K562 (cell line): ENCODE measurements at regions not wholly inside any gene's neighbourhood (a gene's known extent, or its start where the extent isn't known, plus 50 kb on each side); places are given as distances from the start of the nearest gene placed in this dataset.
A peak's percentile ranks its signal among the peaks of the same experiment; 100 is the strongest.

Experiments
- ATF1 ChIP-seq, 2 experiments: fragments of 450-650 bp in 1 of 2; IDR thresholded peaks; 2 replicates each; pipeline ENCODE4 v1.6.1; 2016; ENCODE audit warnings: missing compliant biosample characterization in 1 of 2, missing genetic modification characterization in 1 of 2
- CBX3 ChIP-seq, 2 experiments: IDR thresholded peaks; 1 replicate in 1 of 2; 2 replicates in 1 of 2; pipeline ENCODE4 v1.6.1; 2012; ENCODE audit warnings: inconsistent platforms in 2 of 2, low read length in 2 of 2, borderline replicate concordance in 1 of 2, control low read depth in 1 of 2
- ID3 ChIP-seq, 2 experiments: fragments of 250-450 bp in 1 of 2; fragments of 450-650 bp in 1 of 2; sonication (Bioruptor Pico) in 1 of 2; IDR thresholded peaks; 2 replicates each; pipeline versions ENCODE4 v1.6.1 to v1.8.0; 2016 to 2021; ENCODE audit warnings: mild to moderate bottlenecking in 2 of 2, moderate library complexity in 2 of 2, missing compliant biosample characterization in 1 of 2, missing genetic modification characterization in 1 of 2
- MCM7 ChIP-seq, 2 experiments: fragments of 450-650 bp; IDR thresholded peaks; 2 replicates each; pipeline ENCODE4 v1.6.1; 2016 to 2018
- NFIC ChIP-seq: fragments of 450-650 bp; IDR thresholded peaks from 2 replicates; pipeline ENCODE4 v1.6.1; 2017; ENCODE audit warnings: mild to moderate bottlenecking, inconsistent platforms
- NONO ChIP-seq, 2 experiments: fragments of 200-400 bp in 1 of 2; fragments of 450-650 bp in 1 of 2; formaldehyde crosslinking in 1 of 2; IDR thresholded peaks; 2 replicates each; pipeline ENCODE4 v1.6.1; 2017; ENCODE audit warnings: low read depth in 2 of 2, mild to moderate bottlenecking in 2 of 2, moderate library complexity in 2 of 2, low read length in 1 of 2
- PHF21A ChIP-seq: fragments of 450-650 bp; IDR thresholded peaks from 2 replicates; pipeline ENCODE4 v1.6.1; 2017; ENCODE audit warnings: low read depth, borderline replicate concordance
- POLR2AphosphoS2 ChIP-seq: IDR thresholded peaks from 2 replicates; pipeline ENCODE4 v1.6.1; 2012; ENCODE audit warnings: low read length, improper control_type of control experiment
- RBM25 ChIP-seq: fragments of 200-400 bp; formaldehyde crosslinking; IDR thresholded peaks from 2 replicates; pipeline ENCODE4 v1.6.1; 2018; ENCODE audit warnings: low read length, low read depth, moderate library complexity; ENCODE audit not compliant: severe bottlenecking
- REST ChIP-seq, 2 experiments: fragments of 450-650 bp; formaldehyde crosslinking in 1 of 2; IDR thresholded peaks; 2 replicates each; pipeline versions ENCODE4 v1.4.0 to v1.6.1; 2014 to 2020; ENCODE audit warnings: mild to moderate bottlenecking in 2 of 2, borderline replicate concordance in 1 of 2, low read depth in 1 of 2
- TCF7L2 ChIP-seq: fragments of 150-350 bp; IDR thresholded peaks from 2 replicates; pipeline ENCODE4 v1.6.1; 2016; ENCODE audit warnings: low read depth, mild to moderate bottlenecking, low read length, moderate library complexity
- TF ChIP-seq, protein P1 (sequence below): sonication (generic); formaldehyde crosslinking; IDR thresholded peaks from 2 replicates; pipeline ENCODE4 v1.8.0; 2022; ENCODE audit warnings: mild to moderate bottlenecking, missing genetic modification reagents
- TF ChIP-seq, protein P2 (sequence below): fragments of 250-450 bp; sonication (Bioruptor Pico); IDR thresholded peaks from 2 replicates; pipeline ENCODE4 v1.4.0; 2020; ENCODE audit warnings: mild to moderate bottlenecking, moderate library complexity, borderline replicate concordance

DNA sequence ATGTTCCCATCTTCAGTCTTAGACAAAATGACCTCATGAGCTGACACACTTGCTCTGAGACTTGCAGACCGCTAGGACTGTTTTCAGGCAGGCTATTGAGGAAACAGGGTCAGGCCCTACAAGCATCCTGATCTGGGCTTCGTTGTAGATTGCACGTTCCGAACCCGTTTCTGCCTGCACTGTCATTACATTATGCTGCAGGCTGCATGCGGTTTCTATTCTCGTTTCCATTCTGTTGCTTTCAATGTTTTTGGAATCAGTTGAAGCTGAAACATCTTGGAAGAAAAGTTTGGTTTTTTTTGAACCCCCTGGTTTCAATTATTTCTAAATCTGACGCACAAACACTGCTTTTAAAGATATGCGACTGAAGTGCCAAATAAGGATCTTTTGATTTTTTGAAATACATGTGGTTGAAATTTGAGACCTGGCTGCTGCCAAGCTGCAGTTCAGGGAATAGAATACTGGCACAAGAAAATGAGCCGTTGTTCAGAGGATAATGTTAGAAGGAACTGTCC lies 716.1 kb upstream of the INTU start (continued):
- TF ChIP-seq, protein P1, sequence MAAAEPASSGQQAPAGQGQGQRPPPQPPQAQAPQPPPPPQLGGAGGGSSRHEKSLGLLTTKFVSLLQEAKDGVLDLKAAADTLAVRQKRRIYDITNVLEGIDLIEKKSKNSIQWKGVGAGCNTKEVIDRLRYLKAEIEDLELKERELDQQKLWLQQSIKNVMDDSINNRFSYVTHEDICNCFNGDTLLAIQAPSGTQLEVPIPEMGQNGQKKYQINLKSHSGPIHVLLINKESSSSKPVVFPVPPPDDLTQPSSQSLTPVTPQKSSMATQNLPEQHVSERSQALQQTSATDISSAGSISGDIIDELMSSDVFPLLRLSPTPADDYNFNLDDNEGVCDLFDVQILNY (CRISPR knock-in tag), result no peak
- TF ChIP-seq MCM7 (IDR thresholded peaks at IDR 0.05), result no peak
- TF ChIP-seq CBX3 (IDR thresholded peaks at IDR 0.05; ENCODE audit: borderline replicate concordance in 1 of 2, low read length in 2 of 2), result peak in 1 of 2 experiments; percentile 90; a peak in 2 of 3 replicates
- TF ChIP-seq ATF1 (CRISPR knock-in tag; IDR thresholded peaks at IDR 0.05), result no peak
- peak; percentile 38; the same call in 1 of the 2 replicates for TF ChIP-seq ATF1 (tag; IDR thresholded peaks at IDR 0.05)
- TF ChIP-seq, protein P2, sequence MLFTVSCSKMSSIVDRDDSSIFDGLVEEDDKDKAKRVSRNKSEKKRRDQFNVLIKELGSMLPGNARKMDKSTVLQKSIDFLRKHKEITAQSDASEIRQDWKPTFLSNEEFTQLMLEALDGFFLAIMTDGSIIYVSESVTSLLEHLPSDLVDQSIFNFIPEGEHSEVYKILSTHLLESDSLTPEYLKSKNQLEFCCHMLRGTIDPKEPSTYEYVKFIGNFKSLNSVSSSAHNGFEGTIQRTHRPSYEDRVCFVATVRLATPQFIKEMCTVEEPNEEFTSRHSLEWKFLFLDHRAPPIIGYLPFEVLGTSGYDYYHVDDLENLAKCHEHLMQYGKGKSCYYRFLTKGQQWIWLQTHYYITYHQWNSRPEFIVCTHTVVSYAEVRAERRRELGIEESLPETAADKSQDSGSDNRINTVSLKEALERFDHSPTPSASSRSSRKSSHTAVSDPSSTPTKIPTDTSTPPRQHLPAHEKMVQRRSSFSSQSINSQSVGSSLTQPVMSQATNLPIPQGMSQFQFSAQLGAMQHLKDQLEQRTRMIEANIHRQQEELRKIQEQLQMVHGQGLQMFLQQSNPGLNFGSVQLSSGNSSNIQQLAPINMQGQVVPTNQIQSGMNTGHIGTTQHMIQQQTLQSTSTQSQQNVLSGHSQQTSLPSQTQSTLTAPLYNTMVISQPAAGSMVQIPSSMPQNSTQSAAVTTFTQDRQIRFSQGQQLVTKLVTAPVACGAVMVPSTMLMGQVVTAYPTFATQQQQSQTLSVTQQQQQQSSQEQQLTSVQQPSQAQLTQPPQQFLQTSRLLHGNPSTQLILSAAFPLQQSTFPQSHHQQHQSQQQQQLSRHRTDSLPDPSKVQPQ, result no peak
- no peak for TF ChIP-seq ID3 (CRISPR knock-in tag; IDR thresholded peaks at IDR 0.05)
- TF ChIP-seq ID3 (tag; IDR thresholded peaks at IDR 0.05), result no peak
- no peak for TF ChIP-seq NONO (IDR thresholded peaks at IDR 0.05; ENCODE audit: low read depth in 2 of 2, low read length in 1 of 2)
- TF ChIP-seq NFIC, result no peak
- no peak for TF ChIP-seq TCF7L2
- no peak for TF ChIP-seq POLR2AphosphoS2
- no peak for TF ChIP-seq REST (IDR thresholded peaks at IDR 0.05; ENCODE audit: borderline replicate concordance)
- no peak for TF ChIP-seq REST (CRISPR knock-in tag; IDR thresholded peaks at IDR 0.05; ENCODE audit: low read depth)
- TF ChIP-seq PHF21A, result no peak
- peak; percentile 53 for TF ChIP-seq RBM25
